Loucy (cell line): ENCODE measurements at regions not wholly inside any gene's neighbourhood (a gene's known extent, or its start where the extent isn't known, plus 50 kb on each side); places are given as distances from the start of the nearest gene placed in this dataset.

Source experiments
- CTCF ChIP-seq: fragments of 200-600 bp; sonication (generic); conservative IDR thresholded peaks from 2 replicates; pipeline ENCODE4 v1.5.1; 2014; ENCODE audit warnings: mild to moderate bottlenecking, antibody characterized with exemption, low read length
- EZH2phosphoT487 ChIP-seq: fragments of 200-600 bp; IDR thresholded peaks from 2 replicates; pipeline ENCODE4 v1.6.1; 2018; ENCODE audit warnings: antibody characterized with exemption, mild to moderate bottlenecking, moderate library complexity, borderline replicate concordance

- TF ChIP-seq CTCF (no peak), EZH2phosphoT487 (no peak)
Observed at GRCh38 chr6:6764764-6765434, 176.4 kb downstream of the LY86 start.
